A673 (cell line): ENCODE measurements at regions not wholly inside any gene's neighbourhood (a gene's known extent, or its start where the extent isn't known, plus 50 kb on each side); places are given as distances from the start of the nearest gene placed in this dataset.

Source experiments
- CTCF ChIP-seq: fragments of 300-800, 200-600 bp; sonication (generic); conservative IDR thresholded peaks from 2 replicates; pipeline ENCODE4 v1.5.1; 2017; ENCODE audit warnings: low read depth, mild to moderate bottlenecking, antibody characterized with exemption, low read length, moderate library complexity, mixed read lengths
- EZH2 ChIP-seq: fragments of 200-600 bp; sonication (generic); IDR thresholded peaks from 2 replicates; pipeline ENCODE4 v1.6.1; 2017; ENCODE audit warnings: borderline replicate concordance, low read depth, mild to moderate bottlenecking, mixed read lengths, antibody characterized with exemption, low read length; ENCODE audit not compliant: poor library complexity, severe bottlenecking

DNA sequence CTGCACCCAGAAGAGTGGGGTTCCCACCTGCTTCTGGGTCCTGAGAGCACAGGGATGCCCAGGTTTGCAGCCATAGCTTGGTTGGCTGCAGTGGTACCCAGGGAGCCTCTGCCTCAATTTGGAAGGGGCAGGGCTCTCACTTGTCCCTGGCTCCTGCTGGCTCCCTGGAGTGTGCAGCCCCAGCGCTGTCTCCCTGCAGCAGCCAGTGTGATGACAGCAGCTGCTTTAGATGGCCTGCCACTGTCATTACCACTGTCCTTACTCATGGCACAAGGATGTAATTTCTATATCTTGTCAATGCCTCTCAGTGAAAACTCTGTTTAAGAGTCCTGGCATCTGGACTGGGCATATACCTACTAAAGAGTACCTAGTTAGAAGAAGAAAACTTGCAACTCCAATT lies 250.9 kb downstream of the KIF20B start:
- TF ChIP-seq CTCF (no peak), EZH2 (no peak)
